SU-DHL-6 (cell line): ENCODE measurements at regions not wholly inside any gene's neighbourhood (a gene's known extent, or its start where the extent isn't known, plus 50 kb on each side); places are given as distances from the start of the nearest gene placed in this dataset.

Experiments
- H2AFZ ChIP-seq: fragments of 200-600 bp; sonication (generic); 2 replicates; pipeline ENCODE4 v1.6.1; 2014; ENCODE audit warnings: low read depth, mild to moderate bottlenecking, moderate library complexity, mixed read lengths, antibody characterized with exemption, low read length; ENCODE audit not compliant: severe bottlenecking
- H3F3A ChIP-seq: fragments of 200-600 bp; shearing (Covaris generic); 2 replicates; pipeline ENCODE4 v1.6.0; 2016; ENCODE audit warnings: antibody characterized with exemption, mild to moderate bottlenecking; ENCODE audit not compliant: insufficient read depth
- H3K27ac ChIP-seq: fragments of 200-600 bp; sonication (generic); 2 replicates; pipeline ENCODE4 v1.5.1; 2016; ENCODE audit warnings: low read depth, mild to moderate bottlenecking, low read length, moderate library complexity, mixed read lengths
- H3K27me3 ChIP-seq: fragments of 200-600 bp; sonication (generic), shearing (Covaris generic); 2 replicates; pipeline ENCODE4 v1.6.0; 2014; ENCODE audit warnings: mild to moderate bottlenecking, low read length
- H3K36me3 ChIP-seq: fragments of 200-600 bp; sonication (generic); 2 replicates; pipeline ENCODE4 v1.6.1; 2014; ENCODE audit warnings: mild to moderate bottlenecking, low read length, mixed read lengths
- H3K4me2 ChIP-seq: fragments of 300-600, 200-600 bp; shearing (Covaris generic), sonication (generic); 2 replicates; pipeline ENCODE4 v1.6.0; 2014; ENCODE audit warnings: low read length, low read depth, mild to moderate bottlenecking; ENCODE audit not compliant: poor library complexity, severe bottlenecking
- H3K4me3 ChIP-seq: fragments of 200-600 bp; sonication (generic); 2 replicates; pipeline ENCODE4 v1.5.1; 2014; ENCODE audit warnings: antibody characterized with exemption, low read length, mild to moderate bottlenecking, mixed read lengths; ENCODE audit not compliant: insufficient read depth, poor library complexity, severe bottlenecking
- H3K79me2 ChIP-seq: fragments of 200-600 bp; sonication (generic); 2 replicates; pipeline ENCODE4 v1.6.1; 2014; ENCODE audit warnings: mild to moderate bottlenecking, low read length, moderate library complexity; ENCODE audit not compliant: insufficient read depth
- H3K9ac ChIP-seq: fragments of 200-600 bp; sonication (generic); 2 replicates; pipeline ENCODE4 v1.7.0; 2014; ENCODE audit warnings: mild to moderate bottlenecking, low read length
- H3K9me2 ChIP-seq: fragments of 200-600 bp; sonication (generic); replicated peaks from 2 replicates; pipeline ENCODE4 v1.6.1; 2014; ENCODE audit warnings: low read length; ENCODE audit not compliant: insufficient read depth
- H3K9me3 ChIP-seq: fragments of 200-600 bp; sonication (generic); 2 replicates; pipeline ENCODE4 v1.6.1; 2014; ENCODE audit warnings: low read length, mixed read lengths; ENCODE audit not compliant: insufficient read depth
- H4K20me1 ChIP-seq: fragments of 200-600 bp; sonication (generic); 2 replicates; pipeline ENCODE4 v1.6.1; 2014; ENCODE audit warnings: low read depth, mild to moderate bottlenecking, antibody characterized with exemption, low read length, moderate library complexity, mixed read lengths
- CTCF ChIP-seq: fragments of 200-600 bp; sonication (generic); IDR thresholded peaks from one replicate; pipeline ENCODE4 v1.5.1; 2017; ENCODE audit warnings: antibody characterized with exemption, mild to moderate bottlenecking, low read length, moderate library complexity; ENCODE audit not compliant: insufficient read depth, poor library complexity, severe bottlenecking
- EZH2phosphoT487 ChIP-seq: fragments of 200-600 bp; sonication (generic), shearing (Covaris generic); conservative IDR thresholded peaks from 2 replicates; pipeline ENCODE4 v1.6.1; 2018; ENCODE audit warnings: mild to moderate bottlenecking, antibody characterized with exemption, low read length, moderate library complexity, mixed read lengths

- no peaks in the 10 kb centered on the region for H3K9me2 ChIP-seq
- no peak overlapping the region for H3K27ac ChIP-seq
- no peaks in the 10 kb centered on the region for H3K79me2 ChIP-seq
- no peak overlapping the region for H3K9ac ChIP-seq
- H3K4me2 ChIP-seq, result no peak overlapping the region
- no peak overlapping the region for H2AFZ ChIP-seq
- H4K20me1 ChIP-seq, result no peaks in the 10 kb centered on the region
- H3K9me3 ChIP-seq, result no peaks in the 10 kb centered on the region
- no peak overlapping the region for H3K4me3 ChIP-seq
- no peaks in the 10 kb centered on the region for H3K27me3 ChIP-seq
- no peaks in the 10 kb centered on the region for H3F3A ChIP-seq
- H3K36me3 ChIP-seq, result no peaks in the 10 kb centered on the region
- TF ChIP-seq CTCF (no peak), EZH2phosphoT487 (no peak)
Observed at GRCh38 chr4:178329226-178329872, 887.1 kb upstream of the AGA start.

DNA sequence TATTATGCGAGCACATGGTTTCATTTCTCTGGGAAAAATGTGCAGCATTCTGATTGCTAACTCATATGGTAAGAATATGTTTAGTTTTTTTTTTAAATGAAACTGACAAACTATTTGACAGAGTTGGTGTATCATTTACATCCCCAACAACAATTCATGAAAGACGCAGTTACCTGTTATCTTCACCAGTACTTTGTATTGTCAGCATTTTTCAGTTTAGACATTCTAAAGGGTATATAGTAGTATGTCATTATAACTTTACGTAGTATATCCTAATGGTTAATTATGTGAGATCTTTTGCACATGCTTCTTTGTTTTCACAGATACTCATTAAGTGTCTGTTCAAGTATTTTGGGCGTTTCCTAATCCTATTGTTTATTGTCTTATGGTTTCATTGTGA, 891.1 kb upstream of the AGA start:
- Histone ChIP-seq H3K27ac (no peak overlapping the region), H3K9ac (no peak overlapping the region), H3K27me3 (no peaks in the 10 kb centered on the region), H3K4me2 (no peak overlapping the region), H3K9me2 (no peaks in the 10 kb centered on the region), H2AFZ (no peak overlapping the region), H3K4me3 (no peak overlapping the region), H3K9me3 (no peaks in the 10 kb centered on the region), H3K36me3 (no peaks in the 10 kb centered on the region), H3K79me2 (no peaks in the 10 kb centered on the region), H4K20me1 (no peaks in the 10 kb centered on the region), H3F3A (no peaks in the 10 kb centered on the region)
- no peak for TF ChIP-seq CTCF
- TF ChIP-seq EZH2phosphoT487, result no peak

GRCh38 chr4:178339769-178340168, 897.5 kb upstream of the AGA start:
- Histone ChIP-seq H3K9me3 (no peaks in the 10 kb centered on the region), H2AFZ (no peak overlapping the region), H3K36me3 (no peaks in the 10 kb centered on the region), H3K79me2 (no peaks in the 10 kb centered on the region), H3F3A (no peaks in the 10 kb centered on the region; the same call in 1 of the 2 replicates), H3K9me2 (no peaks in the 10 kb centered on the region), H3K4me3 (no peak overlapping the region), H3K27ac (no peak overlapping the region), H3K27me3 (no peaks in the 10 kb centered on the region), H3K4me2 (no peak overlapping the region), H3K9ac (no peak overlapping the region), H4K20me1 (no peaks in the 10 kb centered on the region)
- TF ChIP-seq CTCF (no peak), EZH2phosphoT487 (no peak)

DNA sequence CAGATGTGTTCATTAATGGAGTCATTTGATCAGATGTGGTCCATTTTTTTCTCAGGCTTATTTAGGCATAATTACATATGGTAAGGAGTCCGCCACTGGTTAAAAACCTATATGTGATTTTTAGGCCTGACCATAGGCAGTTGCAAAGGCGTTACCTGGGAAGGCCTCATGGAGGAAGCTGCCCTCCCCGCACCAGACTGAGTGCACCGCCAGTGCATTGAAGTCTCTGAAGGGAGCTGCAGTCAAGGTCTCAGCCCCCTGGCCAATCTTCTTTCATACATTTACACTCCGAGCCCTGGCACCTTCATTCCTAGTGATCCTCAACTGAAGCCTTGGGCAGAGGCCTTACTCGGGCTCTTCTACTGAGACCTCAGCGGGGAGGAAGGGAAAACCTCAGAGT, 898.2 kb upstream of the AGA start:
- Histone ChIP-seq H3F3A (no peaks in the 10 kb centered on the region; the same call in 1 of the 2 replicates), H3K27ac (no peak overlapping the region), H2AFZ (no peak overlapping the region), H3K4me2 (no peak overlapping the region), H3K79me2 (no peaks in the 10 kb centered on the region), H3K4me3 (no peak overlapping the region), H3K36me3 (no peaks in the 10 kb centered on the region), H3K9me2 (no peaks in the 10 kb centered on the region), H3K9me3 (no peaks in the 10 kb centered on the region), H4K20me1 (no peaks in the 10 kb centered on the region), H3K27me3 (no peaks in the 10 kb centered on the region), H3K9ac (no peak overlapping the region)
- no peak for TF ChIP-seq EZH2phosphoT487
- TF ChIP-seq CTCF, result no peak
